Activated CD8-positive, alpha-beta memory T cell treated with anti-CD3 and anti-CD28 coated beads for 36 hours (primary cell): ENCODE measurements at regions not wholly inside any gene's neighbourhood (a gene's known extent, or its start where the extent isn't known, plus 50 kb on each side); places are given as distances from the start of the nearest gene placed in this dataset.

Experiments used
- CTCF ChIA-PET: fragments of 350-600 bp; sonication (Branson Sonifier 250); formaldehyde crosslinking; loops from one replicate; lab custom pipeline; 2021; ENCODE audit warnings: antibody characterized with exemption; lab: Charles Lee
- POLR2A ChIA-PET: fragments of 350-600 bp; sonication (Branson Sonifier 250); formaldehyde crosslinking; loops from one replicate; lab custom pipeline; 2021; ENCODE audit warnings: antibody characterized with exemption; lab: Charles Lee

DNA sequence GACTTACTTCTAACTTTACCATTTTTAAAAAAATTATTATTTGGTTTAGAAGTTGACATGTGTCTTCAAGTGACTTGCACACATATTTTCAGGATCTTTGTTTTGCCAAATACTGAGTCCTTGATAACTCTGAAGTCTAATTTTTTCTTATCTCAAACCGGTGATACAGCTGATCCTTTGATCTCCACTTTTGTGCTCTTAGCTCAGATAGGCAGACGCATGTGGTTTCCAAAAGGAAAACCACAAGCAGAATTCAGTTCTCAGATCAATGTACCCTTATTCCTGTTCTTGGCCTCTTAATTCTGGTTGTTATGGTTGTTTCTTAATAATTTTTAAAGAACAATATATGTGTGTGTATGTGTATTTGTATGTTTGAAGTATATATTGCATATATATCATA lies 238.3 kb upstream of the EDIL3 start:
- CTCF ChIA-PET: no interaction called here
- POLR2A ChIA-PET: no interaction called here

DNA sequence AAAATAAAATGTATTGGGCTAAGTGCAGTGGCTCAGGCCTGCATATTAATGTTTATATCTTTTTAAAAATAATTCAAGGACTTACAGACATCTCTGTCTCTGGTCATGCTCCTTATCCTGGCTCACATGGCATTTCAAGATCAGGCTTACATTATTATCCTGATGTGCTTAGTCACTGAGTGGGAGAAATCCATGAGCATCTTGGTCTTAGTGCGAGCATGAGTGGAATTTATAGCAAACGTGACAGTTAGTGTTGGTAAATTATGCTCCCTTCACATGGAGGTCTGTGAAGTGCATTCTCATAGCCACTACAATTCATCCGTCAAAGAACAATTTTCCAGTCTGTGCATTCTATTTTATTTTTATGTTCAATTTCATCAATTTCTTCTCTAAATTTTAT lies 237.8 kb upstream of the EDIL3 start:
- ChIA-PET POLR2A (no interaction called here), CTCF (no interaction called here)

DNA sequence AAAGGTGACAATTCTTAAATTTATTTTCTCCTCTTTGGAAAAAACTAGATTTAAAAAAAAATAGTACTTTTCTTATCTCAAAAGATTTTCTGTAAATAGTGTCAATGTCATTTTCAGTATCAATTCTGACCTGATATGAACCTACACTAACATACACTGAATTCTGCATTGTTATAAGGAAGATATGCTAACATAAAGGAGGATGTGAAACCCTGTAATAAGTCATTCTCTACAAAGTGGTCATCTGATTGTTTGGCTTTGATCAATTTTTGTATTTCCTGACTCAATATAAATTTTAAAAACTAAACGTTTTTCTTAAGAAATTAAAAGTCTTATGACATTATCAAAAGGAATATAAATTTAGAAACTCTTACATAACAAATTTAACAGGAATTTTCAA lies 233.6 kb upstream of the EDIL3 start:
- CTCF ChIA-PET: no interaction called here
- POLR2A ChIA-PET: no interaction called here

DNA sequence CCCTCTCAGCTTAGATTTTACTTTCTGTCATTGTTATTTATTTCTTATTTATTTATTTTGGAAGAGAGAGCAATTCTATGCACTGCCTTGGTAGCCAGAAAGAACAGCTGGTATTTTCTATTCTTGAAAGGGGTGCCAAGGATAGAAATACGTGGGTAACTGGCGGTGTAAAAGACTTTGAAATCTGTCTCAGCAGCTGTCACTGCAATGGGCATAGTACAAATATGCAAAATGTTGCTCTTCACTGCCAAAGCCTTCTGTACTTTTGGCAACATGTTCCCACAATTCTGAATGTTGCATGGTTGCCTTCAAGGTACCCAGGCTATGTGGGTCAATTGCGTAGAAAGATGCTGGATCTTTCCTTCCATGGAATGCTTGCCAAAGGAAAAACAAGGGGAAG lies 230.2 kb upstream of the EDIL3 start:
- ChIA-PET POLR2A (no interaction called here), CTCF (no interaction called here)

DNA sequence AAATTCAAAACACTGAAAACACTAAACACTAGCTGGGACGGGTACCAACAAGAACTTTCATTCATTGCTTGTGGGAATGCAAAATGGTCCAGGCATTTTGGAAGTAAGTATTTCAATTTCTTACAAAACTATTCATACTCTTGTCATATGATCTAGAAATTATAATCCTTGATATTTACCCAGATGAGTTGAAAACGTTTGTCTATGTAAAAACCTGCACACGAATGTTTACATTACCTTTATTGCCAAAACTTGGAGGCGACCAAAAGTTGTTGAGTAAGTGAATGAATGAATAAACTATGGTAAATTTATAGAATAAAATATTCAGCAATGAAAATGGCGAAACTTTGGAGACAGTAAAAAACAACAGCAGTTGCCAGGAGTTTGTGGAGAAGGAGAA lies 222.1 kb upstream of the EDIL3 start:
- ChIA-PET POLR2A (no interaction called here), CTCF (no interaction called here)

DNA sequence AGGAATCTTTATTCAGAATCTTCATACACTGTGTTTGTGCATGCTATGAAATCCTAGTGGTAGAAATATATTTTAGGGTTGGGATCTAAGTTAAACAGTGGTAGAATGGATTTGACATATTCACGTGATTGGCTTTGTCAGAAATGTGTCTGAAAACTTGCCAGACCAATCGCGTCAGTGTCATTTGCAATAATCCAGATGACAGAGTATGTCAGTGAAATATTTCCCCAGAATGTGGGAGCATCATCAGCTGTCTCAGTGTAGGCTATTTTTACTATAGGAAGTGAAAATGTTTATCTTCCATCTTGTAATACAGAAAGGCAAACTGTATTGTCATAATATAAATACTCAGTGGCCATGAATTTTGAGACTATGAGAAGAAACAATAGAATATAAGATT lies 220.6 kb upstream of the EDIL3 start:
- ChIA-PET CTCF (no interaction called here), POLR2A (no interaction called here)

DNA sequence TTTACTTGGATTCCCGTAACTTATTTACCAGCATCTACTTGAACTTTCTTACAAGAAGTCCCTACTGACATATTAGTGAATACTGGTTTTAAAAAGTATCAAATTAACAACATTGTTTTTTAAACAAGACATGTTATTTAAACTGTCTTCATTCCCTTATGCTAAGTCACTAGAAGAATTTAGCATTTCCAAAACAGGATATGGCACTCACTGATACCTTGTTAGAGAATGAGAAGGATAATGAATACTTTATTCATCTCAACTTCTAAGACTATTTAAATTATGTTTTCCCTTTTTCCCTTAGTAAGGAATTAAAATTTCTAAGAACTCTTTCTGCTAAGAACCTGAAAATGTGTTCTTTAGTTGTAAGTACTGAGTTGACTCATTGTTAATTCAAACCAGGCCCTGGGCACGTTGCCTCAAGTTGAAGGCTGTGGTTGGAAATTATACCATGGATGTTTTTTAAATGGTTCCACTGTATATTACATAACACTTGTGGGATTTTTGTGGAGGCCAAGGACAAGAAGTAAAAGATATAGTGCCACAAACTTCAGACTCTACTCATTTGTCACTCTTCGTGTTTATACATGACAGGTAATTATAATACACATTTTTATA lies 219.0 kb upstream of the EDIL3 start:
- CTCF ChIA-PET: interaction anchor here (0.5 kb wide), 1 partner anchor 213 kb away, joined by 4 read pairs; no protein-coding TSS in a partner anchor
- POLR2A ChIA-PET: no interaction called here

DNA sequence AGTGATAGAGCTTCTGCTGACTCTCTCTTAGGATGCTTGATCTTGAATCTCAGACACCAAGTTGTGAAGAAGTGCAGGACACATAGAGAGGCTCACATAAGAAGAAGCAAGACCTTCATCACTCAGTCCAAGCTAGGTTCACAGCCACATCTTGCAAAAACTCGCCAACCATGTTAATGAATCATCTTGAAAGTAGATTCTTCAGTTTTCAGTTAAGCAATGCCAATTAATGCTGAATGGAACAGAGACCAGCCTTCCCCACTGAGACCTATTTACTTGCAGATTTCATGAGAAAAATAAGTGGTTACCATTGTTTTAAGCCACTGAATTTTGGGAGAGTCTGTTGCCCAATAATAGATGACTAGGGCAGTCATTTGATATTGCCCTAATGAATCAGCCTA lies 217.7 kb upstream of the EDIL3 start:
- ChIA-PET POLR2A (no interaction called here), CTCF (no interaction called here)

DNA sequence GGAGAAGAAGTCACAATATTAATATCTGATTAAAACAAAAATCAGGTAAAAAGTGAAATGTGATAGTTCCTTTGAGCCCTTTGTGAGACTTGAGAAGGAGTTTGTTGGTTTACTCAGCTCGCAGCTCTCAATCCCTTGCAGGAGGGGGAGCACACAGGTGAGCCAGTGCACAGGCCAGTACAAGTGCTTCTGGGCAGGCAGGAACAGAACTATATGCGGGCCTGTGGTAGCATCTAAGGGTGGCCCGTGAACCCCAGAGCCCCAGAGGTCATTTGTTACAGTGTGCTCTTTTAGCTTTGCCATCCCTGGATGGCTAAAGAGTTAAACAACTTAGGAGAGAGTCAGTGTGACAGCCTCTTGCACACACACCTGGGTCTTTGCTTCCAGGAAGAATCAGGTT lies 215.3 kb upstream of the EDIL3 start:
- ChIA-PET POLR2A (no interaction called here), CTCF (no interaction called here)

DNA sequence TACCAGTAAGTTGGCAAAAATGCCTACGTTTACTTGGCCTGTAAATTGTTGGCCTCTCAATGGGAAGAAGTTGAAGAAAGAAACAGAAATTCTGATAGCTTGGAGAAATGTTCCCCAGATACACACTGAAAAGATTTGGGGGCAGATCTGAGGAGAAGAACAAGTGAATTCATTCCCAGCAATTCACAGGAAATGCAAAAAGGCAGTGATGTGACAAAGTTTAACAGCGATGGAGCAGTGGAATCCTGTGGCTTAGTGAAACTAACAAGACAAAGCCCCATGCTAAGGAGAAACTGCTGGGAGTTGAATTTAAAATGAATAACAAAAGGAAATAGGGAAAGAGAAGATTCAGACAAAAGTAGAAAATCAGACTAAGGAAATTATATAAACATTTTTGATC lies 213.2 kb upstream of the EDIL3 start:
- ChIA-PET CTCF (no interaction called here), POLR2A (no interaction called here)

DNA sequence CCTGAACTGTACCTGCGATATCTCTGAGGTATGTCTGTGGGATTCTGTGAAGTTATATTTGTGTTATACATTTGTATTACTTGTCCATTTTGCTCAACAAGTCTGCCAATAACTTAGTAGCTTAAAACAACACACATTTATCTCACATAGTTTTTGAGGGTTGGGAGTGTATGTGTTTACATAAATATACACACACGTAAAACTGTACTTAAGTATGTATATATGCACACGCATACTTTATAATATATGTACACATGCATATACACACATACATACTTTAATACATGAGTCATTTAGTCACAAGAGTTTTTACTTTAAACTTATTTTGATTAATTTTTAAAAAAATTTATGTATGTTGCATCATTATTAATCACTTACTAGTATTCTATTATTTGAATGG lies 205.9 kb upstream of the EDIL3 start:
- POLR2A ChIA-PET: no interaction called here

DNA sequence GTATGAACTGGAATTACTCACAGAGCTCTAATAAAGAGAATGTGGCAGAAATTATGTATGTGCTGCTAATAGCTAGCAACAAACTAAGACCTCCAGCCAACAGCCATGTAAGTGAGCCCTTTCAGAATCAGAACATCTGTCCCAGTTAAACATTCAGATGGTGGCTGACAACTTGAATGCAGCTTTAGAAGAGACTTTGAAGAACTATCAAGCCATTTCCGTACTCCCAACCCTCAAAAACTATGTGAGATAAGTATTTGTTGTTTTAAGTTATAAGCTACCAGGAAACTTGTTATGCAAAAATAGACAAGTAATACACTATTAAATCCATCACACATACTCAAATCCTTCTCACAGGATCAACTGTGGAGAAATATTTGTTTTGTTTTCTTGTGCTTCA lies 205.2 kb upstream of the EDIL3 start:
- ChIA-PET CTCF (no interaction called here), POLR2A (no interaction called here)

More for the DNA sequence above, 205.9 kb upstream of the EDIL3 start:
- CTCF ChIA-PET: no interaction called here

DNA sequence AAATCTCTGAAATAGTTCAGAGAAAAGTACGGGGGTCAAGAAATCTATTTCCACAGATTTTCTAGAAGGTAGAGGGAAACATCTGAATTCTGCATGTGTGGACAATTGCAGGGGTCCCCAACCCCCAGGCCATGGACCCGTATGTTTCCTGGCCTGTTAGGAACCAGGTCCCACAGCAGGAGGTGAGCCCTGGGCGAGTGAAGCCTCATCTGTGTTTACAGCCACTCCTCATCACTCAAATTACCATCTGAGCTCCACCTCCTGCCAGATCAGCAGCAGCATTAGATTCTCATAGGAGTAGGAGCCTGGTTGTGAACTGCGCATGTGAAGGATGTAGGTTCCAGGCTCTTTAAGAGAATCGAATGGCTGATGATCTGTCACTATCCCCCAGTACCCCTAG lies 200.5 kb upstream of the EDIL3 start:
- POLR2A ChIA-PET: no interaction called here

DNA sequence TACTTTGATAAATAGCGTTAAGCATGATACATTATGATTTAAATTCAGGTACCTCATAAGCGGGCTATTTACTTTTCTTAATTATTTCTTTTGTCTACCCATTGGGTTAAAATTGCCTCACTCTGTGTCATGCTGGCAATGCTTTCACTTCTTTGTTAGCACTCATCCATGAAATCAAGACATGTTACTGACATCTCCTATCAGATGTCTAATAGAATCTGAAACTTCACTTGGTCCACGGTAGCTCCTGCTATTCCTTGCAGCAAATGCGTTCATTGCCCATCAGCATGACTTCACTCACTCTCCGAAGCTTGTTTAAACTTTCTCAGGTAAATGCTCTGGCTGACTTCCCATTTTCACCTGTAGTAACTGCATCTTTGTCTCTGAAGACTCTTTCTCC lies 193.5 kb upstream of the EDIL3 start:
- POLR2A ChIA-PET: no interaction called here
- CTCF ChIA-PET: no interaction called here

More for the DNA sequence above, 200.5 kb upstream of the EDIL3 start:
- CTCF ChIA-PET: no interaction called here

DNA sequence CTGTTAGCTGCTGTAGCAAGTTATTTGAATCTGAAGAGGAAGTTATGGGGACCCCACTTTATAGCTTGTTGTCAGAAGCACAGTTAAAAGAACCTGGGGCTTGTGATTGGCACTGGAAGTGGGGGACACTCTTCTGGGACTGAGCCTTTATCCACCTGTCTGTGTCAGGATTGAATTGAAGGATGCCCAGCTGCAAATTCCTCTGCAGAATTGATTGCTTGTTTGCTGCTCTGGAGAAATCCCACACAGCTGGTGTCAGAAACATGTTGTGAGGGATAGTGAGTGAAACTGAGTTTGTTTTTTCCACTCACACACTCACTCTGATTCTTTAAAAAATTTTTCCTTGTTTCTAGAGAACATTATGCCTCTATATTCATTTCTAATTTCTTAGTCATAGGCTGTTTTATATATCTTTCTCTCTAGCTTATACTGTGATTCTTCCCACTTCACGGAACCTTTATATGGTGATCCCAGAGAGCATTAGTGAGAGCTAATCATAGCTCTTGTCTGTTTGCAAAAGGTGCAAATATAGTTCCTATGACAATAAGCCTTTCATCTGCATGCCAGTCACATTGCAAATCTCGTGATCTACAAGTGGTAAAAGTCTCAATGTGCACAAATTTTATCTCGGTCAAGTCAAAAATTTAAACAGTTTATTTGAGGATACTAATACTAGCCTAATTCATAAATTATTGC lies 188.5 kb upstream of the EDIL3 start:
- ChIA-PET POLR2A (no interaction called here), CTCF (no interaction called here)

DNA sequence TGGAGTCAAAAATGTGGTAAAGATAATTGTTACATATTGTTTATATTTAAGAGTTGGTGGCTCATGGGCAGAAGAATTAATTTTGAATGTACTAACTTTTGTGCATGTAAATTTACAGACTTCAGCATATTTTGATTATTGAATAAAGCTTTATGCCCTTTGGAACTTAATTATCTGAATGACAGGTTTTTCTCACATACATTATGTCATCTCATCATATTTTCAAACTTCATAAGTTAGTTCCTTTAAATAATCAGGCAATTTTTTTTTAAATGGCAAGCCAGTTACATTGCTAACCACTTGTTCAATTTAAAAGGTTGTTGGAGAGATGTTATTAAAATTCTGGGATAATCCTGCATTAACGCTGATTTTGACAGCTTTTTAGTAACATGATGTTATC lies 184.6 kb upstream of the EDIL3 start:
- POLR2A ChIA-PET: no interaction called here

DNA sequence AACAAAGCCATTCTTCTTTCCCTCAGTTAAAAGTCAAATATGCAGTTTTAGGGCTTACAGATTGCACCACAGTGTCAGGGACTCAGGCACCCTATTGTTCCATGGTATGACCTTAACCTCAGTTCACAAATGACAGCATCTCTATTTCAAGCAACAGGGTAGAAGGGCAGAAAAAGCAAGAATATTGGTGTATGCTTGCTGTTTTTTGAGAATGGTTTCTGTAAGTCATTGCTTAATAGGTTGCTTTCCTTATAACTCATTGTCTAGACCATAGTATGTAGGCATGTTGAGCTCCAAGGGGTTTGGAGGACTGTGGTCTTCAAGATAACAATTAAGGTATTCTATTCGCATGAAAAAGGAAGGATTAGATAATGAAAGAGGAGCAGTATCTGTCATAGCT lies 183.5 kb upstream of the EDIL3 start:
- POLR2A ChIA-PET: no interaction called here
- CTCF ChIA-PET: no interaction called here

More for the DNA sequence above, 184.6 kb upstream of the EDIL3 start:
- CTCF ChIA-PET: no interaction called here

DNA sequence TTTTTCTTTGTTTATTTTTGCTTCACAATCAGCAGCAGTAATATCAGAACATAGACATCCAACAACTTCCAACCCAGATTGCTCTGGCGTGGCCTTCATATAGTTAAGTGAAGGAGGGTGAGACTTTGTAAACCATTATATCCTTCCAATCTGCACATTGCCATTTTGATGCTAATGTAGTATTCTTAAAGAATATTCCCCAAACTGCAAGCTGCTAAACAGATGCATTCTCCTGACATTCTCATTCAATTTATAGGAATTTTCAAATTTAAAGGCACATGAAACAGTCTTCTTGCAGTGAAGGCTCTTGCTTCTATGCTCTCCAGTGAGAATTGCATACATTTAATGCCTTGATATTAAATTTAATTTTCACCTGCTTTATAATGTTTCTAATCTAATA lies 181.2 kb upstream of the EDIL3 start:
- ChIA-PET CTCF (no interaction called here), POLR2A (no interaction called here)

DNA sequence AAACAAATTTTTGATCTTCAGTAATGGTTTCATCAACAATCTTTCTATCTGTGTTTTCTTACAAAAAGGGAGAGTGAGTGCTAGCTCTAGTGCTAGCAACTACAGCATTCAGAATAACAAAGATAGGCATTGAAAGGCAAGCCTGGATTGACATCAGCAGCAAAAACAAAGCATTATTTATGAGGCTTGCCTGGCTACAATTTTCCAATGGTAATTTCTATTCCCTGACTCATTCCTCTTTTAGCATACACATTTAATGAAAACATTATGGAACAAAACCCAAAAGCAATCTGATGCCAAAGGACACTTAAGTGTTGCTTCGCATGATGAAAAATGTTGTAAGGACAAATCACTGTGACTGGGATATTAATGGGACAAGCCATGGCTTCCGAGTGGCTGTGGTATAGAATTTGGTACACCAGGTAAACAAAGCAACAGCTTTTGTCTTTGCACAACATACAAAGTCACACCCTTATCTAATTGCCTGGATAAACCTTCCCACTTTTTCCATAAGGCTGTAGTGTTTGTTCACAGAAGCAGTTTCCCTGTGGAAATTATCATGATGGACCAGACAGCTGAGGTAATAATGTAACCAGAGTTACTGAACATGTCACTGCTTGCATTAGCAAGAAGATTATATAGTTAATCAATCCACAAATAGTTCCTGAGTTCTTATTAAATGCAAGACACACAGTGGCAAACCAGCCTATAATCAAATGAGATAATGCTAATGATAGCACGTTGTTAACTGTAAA lies 179.8 kb upstream of the EDIL3 start:
- CTCF ChIA-PET: no interaction called here
- POLR2A ChIA-PET: no interaction called here

DNA sequence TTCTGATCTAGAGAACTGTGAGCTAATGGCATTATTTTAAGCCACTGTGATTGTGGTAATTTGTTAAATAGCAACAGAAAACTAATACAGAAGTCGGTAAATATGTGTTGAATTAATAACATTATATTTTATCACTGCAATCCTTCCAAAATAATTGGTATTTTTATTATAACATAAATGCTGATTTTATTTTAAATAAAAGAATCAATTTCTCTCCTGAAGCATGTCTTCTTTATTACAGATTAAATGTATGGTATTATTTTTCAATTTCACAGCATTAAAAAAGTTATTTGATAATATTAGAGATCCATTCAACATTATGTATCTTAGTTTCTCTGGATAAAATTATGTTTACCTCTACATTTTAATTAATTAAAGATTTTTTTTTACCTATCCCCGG lies 165.5 kb upstream of the EDIL3 start:
- CTCF ChIA-PET: no interaction called here
- POLR2A ChIA-PET: no interaction called here

DNA sequence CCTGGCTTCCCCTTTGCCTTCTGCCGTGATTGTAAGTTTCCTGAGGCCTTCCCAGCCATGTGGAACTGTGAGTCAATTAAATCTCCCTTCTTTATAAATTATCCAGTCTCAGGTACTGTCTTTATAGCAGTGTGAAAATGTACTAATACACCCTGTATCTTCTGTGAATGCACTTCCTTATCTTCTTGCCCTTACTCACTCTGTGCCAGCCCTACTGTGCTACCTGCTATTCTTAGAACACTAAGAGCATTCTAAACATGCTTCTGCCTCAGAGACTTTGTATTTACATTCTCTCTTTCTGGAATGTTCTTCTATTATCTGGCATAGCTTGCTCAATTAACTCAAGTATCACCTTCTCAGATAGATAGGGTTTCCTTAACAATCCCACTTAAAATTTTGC lies 164.4 kb upstream of the EDIL3 start:
- CTCF ChIA-PET: no interaction called here
- POLR2A ChIA-PET: no interaction called here
